Non-pigmented ciliary epithelial cell (primary cell): ENCODE measurements at regions not wholly inside any gene's neighbourhood (a gene's known extent, or its start where the extent isn't known, plus 50 kb on each side); places are given as distances from the start of the nearest gene placed in this dataset.
"Not testable (repeated sequence)": the region's sequence is repeated elsewhere in the genome, so short reads cannot be mapped to it uniquely, and the experiment has no call there.

Experiments used
- DNase-seq: peaks from one replicate; pipeline ENCODE4 v3.0.0-alpha.2; 2010; ENCODE audit warnings: low read depth

GRCh38 chr15:69921626-69922619, 175.8 kb downstream of the TLE3 start:
- DNase-seq: no peak

DNA sequence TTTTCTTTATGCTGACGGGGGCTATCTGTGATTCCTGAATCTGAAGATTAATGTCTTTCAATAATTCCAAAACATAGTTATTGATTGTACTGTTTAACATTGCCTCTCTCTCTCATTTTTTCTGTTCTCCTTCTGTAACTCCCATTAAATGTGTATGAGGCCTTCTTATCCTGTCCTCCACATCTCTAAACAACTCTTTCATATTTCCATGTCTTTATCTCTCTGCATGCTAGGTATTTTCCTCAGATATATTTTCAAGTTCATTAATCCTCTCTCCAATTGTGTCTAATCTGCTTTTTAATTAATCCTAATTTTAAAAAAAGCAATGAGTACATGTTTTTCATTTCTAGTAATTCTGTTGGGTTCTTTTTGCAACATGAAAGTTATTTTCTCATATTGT, 173.2 kb downstream of the TLE3 start:
- no peak for DNase-seq

DNA sequence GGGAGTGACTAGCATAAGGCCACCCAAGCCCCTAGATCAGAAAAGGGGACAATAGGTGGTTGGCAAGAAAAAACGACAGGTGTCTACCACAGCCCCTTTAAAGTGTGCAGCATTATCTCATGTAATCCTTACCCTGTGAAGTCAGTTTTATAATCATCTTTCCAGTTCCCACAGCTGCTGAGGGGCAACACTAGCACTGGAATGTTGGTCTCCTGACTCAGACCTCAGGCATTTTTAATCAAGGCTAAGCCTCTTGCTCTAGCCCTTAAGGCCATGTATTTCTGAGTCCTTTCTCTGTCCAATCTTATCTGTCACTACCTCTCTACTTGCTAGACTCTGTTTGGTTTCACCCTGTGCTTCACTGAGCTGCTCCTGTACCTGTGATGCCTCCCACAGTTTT, 171.7 kb downstream of the TLE3 start:
- peak; percentile 30 for DNase-seq

- no peak for DNase-seq
These were observed 171.0 kb downstream of the TLE3 start for GRCh38 chr15:69926721-69927120.

- not testable (repeated sequence) for DNase-seq
These were observed 168.8 kb downstream of the TLE3 start for GRCh38 chr15:69928890-69929289.

DNA sequence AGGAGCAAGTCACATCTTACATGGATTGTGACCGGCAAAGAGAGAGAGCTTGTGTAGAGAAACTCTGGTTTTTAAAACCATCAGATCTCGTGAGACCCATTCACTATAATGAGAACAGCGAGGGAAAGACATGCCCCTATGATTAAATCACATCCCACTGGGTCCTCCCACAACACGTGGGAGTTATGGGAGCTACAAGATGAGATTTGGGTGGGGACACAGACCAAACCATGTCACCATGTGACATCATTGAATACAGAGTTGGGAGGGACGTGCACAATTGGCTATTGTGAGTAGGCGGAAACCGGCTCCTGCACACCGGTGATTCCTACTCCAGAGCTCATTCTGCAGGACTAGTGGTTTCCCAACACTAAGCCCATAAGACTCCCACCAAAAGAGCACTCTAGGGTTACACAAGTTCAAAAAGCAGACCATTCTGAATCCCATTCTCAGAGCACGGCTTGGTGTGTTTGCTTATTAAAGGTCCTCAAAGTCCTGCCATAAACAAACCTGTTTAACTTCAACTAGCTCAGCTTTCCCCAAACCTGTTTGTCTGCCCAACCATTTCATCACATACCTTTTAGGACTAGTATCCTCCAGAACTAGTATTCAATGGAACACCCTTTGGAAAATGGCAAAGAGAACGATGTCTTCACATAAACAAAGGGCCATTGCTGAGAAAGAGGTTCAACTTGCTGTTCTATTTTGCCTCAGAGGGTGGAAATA, 167.6 kb downstream of the TLE3 start:
- DNase-seq: no peak

DNA sequence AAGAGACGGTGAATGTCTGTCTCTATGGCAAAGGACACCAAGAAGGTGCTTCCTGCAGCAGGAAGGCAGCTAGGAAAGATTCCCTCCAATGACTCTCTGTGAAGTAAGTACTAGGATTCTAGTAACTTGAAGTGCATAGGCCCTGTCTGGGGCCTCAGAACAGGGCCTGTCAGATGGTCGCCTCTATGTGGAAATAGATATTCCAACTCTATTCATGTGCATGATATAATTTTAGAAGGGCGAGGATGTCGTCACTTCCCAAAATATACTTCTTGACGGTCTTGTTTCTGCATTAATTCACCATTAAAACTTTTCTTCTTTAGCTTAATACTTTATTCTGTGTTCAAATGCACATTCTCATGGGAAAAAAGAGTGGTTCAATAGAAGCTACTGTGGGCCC, 167.0 kb downstream of the TLE3 start:
- no peak for DNase-seq

DNA sequence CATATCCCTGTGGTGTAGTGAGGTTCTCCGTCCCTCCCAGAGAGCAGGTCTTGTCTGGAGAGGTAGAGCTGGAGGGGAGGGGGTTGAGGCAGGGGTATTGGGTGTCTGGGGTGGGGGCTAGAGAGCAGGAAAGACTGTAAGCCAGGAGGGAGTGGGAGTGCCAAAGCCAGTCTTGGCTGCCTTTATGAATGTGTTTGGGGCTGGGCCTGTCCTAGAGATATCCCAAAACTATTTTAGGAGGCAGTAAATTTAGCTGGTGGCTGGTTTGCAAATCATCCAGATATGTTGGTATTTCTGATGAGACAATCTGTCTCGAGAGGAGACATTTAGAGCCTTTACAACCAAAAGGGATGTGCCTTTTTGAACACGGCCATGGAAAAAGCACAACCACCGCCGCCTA, 166.6 kb downstream of the TLE3 start:
- DNase-seq: no peak

- no peak for DNase-seq
These were observed 163.1 kb downstream of the TLE3 start for GRCh38 chr15:69934607-69935006.

DNA sequence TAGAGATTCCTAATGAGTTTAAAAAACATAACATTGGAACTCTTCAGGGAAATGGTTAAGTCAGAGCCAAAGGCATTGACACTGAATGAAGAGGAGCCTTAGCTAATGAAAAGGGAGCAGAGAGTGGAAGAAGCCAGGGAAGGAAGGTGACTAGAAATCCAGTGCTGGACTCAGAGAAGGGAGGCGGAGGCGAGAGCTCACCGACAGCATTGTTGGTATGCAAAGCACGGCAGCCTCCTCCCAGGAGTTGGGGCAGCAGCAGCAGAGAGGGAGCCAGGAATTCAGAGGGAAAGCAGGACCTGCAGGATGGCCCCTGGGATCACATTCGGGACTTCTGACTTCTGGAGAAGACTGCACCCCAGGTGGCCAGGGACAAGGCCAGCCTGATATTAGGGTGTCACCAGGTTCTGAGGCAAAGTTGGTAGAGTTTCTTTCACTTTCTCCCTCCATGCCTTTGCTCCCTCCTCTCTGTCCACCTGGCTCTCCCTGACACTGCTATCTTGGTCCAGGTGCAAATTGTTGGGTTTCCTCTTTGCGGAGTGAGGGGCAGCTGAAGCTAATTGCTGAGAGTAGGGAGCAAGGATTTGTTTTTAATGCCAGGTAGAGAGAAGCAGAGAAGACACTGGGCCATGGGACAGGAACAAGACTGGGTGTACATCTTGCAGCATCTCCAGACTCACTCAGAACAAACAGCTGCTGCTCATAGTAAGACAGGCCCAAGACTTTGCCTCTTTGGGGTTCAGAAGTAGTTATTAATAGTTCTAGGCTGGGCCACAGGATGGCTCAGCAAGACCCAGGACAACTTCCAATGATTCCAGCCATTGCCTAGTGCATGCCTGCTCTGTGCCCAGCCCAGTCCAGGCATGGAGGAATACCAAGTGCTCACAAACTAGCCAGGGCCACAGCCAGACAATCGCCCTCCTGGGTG, 157.9 kb downstream of the TLE3 start:
- no peak for DNase-seq

GRCh38 chr15:69940441-69941300, 157.0 kb downstream of the TLE3 start:
- DNase-seq: no peak

GRCh38 chr15:69941301-69941605, 156.5 kb downstream of the TLE3 start:
- no peak for DNase-seq

DNA sequence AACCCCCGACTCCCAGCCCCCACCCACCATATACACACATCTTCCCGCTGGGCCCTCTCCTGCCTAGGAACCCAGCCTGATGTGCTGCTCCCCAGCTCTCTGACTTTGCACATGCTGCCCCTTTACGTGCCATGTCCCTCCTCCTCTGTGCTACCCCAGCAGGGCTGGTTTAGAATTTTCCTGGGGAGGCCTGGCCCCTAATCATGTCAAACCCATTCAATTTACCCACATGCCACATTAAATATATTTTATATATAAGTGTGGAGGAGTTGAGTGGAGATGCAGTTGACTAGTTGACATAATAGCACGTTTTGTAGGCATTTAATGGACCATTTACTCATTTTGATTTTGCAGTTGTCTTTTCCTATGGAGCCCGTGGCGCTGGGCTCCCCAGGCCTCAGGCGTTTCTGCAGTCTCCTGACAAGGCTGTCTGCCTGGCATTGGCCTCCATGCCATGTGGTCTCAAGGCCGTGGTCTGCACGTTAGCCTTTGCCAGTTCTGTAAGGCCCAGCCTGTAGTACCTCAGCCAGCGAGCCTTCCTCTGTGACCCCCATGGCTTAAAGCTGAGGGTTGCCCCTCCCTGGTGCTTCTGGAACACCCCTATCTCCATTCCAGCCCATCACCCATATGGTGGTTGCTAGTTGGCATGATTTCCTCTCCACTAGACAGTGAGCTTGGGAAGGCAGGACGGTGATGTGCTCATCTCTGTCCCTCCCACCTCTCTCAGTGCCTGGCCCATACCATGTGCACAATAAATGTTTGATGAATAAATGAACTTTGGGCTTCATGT, 155.8 kb downstream of the TLE3 start:
- DNase-seq: no peak

DNA sequence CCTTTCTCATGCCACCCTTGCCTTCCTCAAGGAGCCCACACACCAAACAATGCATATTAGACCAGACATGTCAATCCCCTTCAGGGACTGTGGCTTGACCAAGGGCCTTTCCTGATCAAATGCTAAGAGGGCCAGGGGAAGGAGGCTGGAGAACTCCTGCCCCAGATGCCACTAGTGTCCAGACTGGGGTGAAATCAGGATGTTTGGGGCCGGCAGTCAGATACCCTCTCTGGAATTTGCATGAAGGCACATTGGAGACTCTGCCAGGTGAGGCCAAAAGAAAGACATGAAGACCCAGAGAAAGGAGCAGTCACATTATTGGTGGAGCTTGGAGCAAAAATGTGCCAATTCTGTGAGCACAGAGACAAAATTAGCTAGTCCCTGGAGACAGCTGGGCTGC, 154.1 kb downstream of the TLE3 start:
- no peak for DNase-seq

DNA sequence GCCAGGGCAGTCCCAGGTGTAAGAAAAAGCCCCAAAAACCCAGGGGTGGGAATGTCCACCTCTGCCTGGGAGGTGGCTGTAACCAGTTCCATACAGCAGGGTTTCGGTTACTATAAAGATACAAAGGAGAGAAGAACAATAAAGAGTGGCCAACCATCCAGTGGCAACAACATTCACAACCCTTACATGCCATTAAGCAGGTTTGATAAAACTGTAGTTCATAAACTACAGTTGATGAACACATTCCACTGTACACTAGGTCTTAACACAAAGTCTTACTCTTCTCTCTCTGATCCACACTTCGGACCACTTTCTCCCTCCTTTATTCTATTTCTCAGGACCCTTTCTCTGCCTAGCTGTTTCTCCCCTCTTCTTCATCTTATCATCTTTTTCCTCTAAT, 152.0 kb downstream of the TLE3 start:
- no peak for DNase-seq

DNA sequence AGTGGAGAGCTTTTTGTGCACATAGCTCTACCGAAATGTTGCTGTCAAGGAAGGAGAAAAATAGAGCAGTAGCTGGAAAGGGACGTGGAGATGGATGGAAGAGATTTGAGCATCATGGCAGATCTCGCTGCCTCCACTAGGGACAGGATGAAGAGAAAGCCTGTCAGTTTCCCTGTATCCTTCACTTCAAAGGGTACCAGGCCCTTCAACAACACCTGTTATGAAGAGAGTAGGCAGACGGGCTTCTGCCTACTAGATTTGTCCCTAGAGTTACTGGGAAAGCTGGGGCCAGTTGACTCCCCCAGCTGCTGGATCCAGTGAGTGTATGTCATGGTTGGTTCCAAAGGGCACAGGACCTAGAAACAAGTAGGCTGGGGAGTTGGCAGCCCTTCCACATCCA, 150.8 kb downstream of the TLE3 start:
- DNase-seq: no peak

- DNase-seq: no peak
These were observed 150.3 kb downstream of the TLE3 start for GRCh38 chr15:69947394-69947793.

DNA sequence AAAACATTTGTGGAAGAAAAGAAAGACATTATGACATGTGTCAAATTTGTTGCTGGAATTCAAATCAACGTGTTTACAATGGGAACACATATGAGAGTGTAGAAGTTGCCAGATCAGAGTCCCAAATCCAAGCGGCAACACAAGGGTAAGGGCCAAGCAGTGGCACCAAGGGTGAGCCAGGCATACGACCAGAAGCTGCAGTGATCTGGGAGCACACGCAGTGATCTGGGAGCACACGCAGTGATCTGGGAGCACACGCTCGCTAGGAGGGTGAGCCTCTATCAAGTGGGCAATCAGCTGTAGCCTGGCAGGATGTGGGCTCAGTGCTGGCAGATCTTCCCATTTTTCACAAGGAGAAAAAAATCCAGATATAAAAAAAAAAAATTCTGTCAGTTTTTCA, 148.2 kb downstream of the TLE3 start:
- no peak for DNase-seq

DNA sequence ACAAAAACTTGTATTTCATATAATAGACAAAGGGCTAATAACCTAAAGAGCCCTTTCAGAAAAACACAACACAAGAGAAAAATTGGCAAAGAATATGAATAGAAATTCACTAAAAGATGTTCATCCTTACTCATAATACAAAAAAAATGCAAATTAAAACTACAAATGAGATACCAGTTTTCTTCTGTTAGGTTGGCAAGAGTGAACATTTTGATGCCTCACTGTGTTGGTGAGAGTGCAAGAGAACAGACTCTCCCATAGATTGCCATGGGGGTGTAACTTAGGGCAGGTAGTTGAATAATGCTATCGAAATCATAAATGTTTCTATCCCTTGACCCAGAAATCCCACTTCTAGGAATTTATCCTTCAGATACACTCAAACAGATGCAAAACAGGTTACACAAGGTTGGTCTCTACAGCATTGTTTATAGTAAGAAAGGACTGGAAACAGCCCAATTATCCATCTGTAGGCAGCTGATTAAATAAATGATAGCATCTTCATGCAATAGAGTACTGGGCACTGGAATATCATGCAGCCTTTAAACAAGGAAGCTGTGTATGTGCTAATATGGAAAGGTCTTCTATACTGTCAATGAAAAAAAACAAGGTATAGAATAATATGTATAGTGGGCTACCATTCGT, 146.3 kb downstream of the TLE3 start:
- no peak for DNase-seq
